Breast epithelium (tissue), 4 donors: ENCODE measurements at regions not wholly inside any gene's neighbourhood (a gene's known extent, or its start where the extent isn't known, plus 50 kb on each side); places are given as distances from the start of the nearest gene placed in this dataset.

Experiments used
- DNase-seq, 2 donors: peaks; one replicate each; pipeline ENCODE4 v3.0.0-alpha.2; 2019; ENCODE audit warnings: low spot score in 2 of 2
- H3K27ac ChIP-seq, 2 donors: fragments of 200-600 bp; sonication (generic) in 1 of 2; one replicate each; pipeline ENCODE4 v1.5.1; 2016 to 2019; ENCODE audit warnings: mild to moderate bottlenecking in 1 of 2
- H3K27me3 ChIP-seq, 2 donors: fragments of 200-600 bp; sonication (generic) in 1 of 2; one replicate each; pipeline versions ENCODE4 v1.5.1 to v1.6.0; 2017 to 2019; ENCODE audit warnings: control low read depth in 1 of 2, mild to moderate bottlenecking in 1 of 2
- H3K36me3 ChIP-seq: fragments of 200-600 bp; one replicate; pipeline ENCODE4 v1.5.1; 2019
- H3K4me1 ChIP-seq, 2 donors: fragments of 200-600 bp; sonication (generic); one replicate each; pipeline ENCODE4 v1.5.1; 2016 to 2019; ENCODE audit warnings: control low read depth in 1 of 2
- H3K4me3 ChIP-seq, 3 donors: fragments of 200-600 bp; sonication (generic); 1 replicate in 2 of 3; 2 replicates in 1 of 3; pipeline ENCODE4 v1.5.1; 2016 to 2019; ENCODE audit warnings: mild to moderate bottlenecking in 3 of 3, moderate library complexity in 2 of 3
- H3K9me3 ChIP-seq, 2 donors: fragments of 200-600 bp; sonication (generic) in 1 of 2; one replicate each; pipeline ENCODE4 v1.5.1; 2016 to 2019; ENCODE audit warnings: control low read depth in 1 of 2
- CTCF ChIP-seq, 3 donors: fragments of 450-650 bp; IDR thresholded peaks; one replicate each; pipeline ENCODE4 v1.5.1; 2016 to 2017; ENCODE audit warnings: antibody characterized with exemption in 3 of 3, mild to moderate bottlenecking in 3 of 3, moderate library complexity in 3 of 3
- POLR2A ChIP-seq: fragments of 450-650 bp; IDR thresholded peaks from one replicate; pipeline ENCODE4 v1.6.1; 2016; ENCODE audit warnings: antibody characterized with exemption, mild to moderate bottlenecking, moderate library complexity
- POLR2AphosphoS5 ChIP-seq, 3 donors: sonication (generic); formaldehyde crosslinking; IDR thresholded peaks; one replicate each; pipeline ENCODE4 v1.6.1; 2017; ENCODE audit warnings: antibody characterized with exemption in 3 of 3
- intact Hi-C: fragments of 100-400 bp; cut with DNase I; formaldehyde crosslinking; loops from one replicate; pipeline ENCODE4 v1.15.1; 2023; ENCODE audit warnings: low total_unique reads

- Histone ChIP-seq H3K9me3 (peaks cover 9 to 15% of the 10 kb centered on the region in 2 donors), H3K4me1 (no peaks in the 10 kb centered on the region), H3K4me3 (no peak overlapping the region), H3K27me3 (peaks cover 0 to 34% of the 10 kb centered on the region in 2 donors), H3K36me3 (no peaks in the 10 kb centered on the region), H3K27ac (no peak overlapping the region)
- DNase-seq = no peak
- intact Hi-C loops = no loop called here
- TF ChIP-seq POLR2A (no peak), CTCF (IDR thresholded peaks at IDR 0.05) (no peak), POLR2AphosphoS5 (IDR thresholded peaks at IDR 0.05) (no peak)
These were observed 103.6 kb upstream of the IGSF1 start for GRCh38 chrX:131392666-131393065.

- H3K4me1 ChIP-seq = no peaks in the 10 kb centered on the region
These were observed 104.3 kb upstream of the IGSF1 start for GRCh38 chrX:131393426-131393825.

GRCh38 chrX:131394384-131394783 is 105.3 kb upstream of the IGSF1 start:
- H3K4me3 ChIP-seq = no peak overlapping the region
- TF ChIP-seq POLR2A (no peak), CTCF (IDR thresholded peaks at IDR 0.05) (no peak), POLR2AphosphoS5 (IDR thresholded peaks at IDR 0.05) (no peak)
- no peak overlapping the region for H3K27ac ChIP-seq
- H3K27me3 ChIP-seq = peaks cover 0 to 40% of the 10 kb centered on the region in 2 donors
- H3K36me3 ChIP-seq = no peaks in the 10 kb centered on the region
- no peak for DNase-seq
- intact Hi-C loops = no loop called here
- no peaks in the 10 kb centered on the region for H3K4me1 ChIP-seq
- no peaks in the 10 kb centered on the region for H3K9me3 ChIP-seq

More at GRCh38 chrX:131393426-131393825, 104.3 kb upstream of the IGSF1 start:
- H3K27me3 ChIP-seq = peaks cover 0 to 34% of the 10 kb centered on the region in 2 donors
- no peak overlapping the region for H3K27ac ChIP-seq
- TF ChIP-seq CTCF (IDR thresholded peaks at IDR 0.05) (no peak), POLR2A (no peak), POLR2AphosphoS5 (IDR thresholded peaks at IDR 0.05) (no peak)
- no peak for DNase-seq
- no peaks in the 10 kb centered on the region for H3K36me3 ChIP-seq
- intact Hi-C loops = no loop called here
- H3K9me3 ChIP-seq = peaks cover 5 to 8% of the 10 kb centered on the region in 2 donors
- no peak overlapping the region for H3K4me3 ChIP-seq

- H3K4me1 ChIP-seq = no peaks in the 10 kb centered on the region
These were observed 108.8 kb upstream of the IGSF1 start for GRCh38 chrX:131397891-131398290.

More at GRCh38 chrX:131397891-131398290, 108.8 kb upstream of the IGSF1 start:
- Histone ChIP-seq H3K4me3 (no peak overlapping the region), H3K27ac (no peak overlapping the region), H3K36me3 (no peaks in the 10 kb centered on the region), H3K9me3 (no peaks in the 10 kb centered on the region), H3K27me3 (peaks cover 0 to 40% of the 10 kb centered on the region in 2 donors)
- TF ChIP-seq POLR2AphosphoS5 (IDR thresholded peaks at IDR 0.05) (no peak), CTCF (IDR thresholded peaks at IDR 0.05) (no peak), POLR2A (no peak)
- intact Hi-C loops = no loop called here
- no peak for DNase-seq
